ENCODE measurements at regions not wholly inside any gene's neighbourhood (a gene's known extent, or its start where the extent isn't known, plus 50 kb on each side); places are given as distances from the start of the nearest gene placed in this dataset.

- TF ChIP-seq CTCF (IDR thresholded peaks at IDR 0.05; ENCODE audit: insufficient read depth, low read depth, low read length): no peak
- H3K4me3 ChIP-seq (ENCODE audit: low read depth, low read length): no peak overlapping the region
- no peak for DNase-seq (ENCODE audit: low read depth)
Measured at GRCh38 chr12:4223273-4223845, 50.2 kb upstream of the CCND2 start.

GRCh38 chr12:4221258-4221620 is 52.3 kb upstream of the CCND2 start:
- peak; percentile 3 for DNase-seq (ENCODE audit: low read depth)
- H3K4me3 ChIP-seq (ENCODE audit: low read depth, low read length): no peak overlapping the region
- no peak for TF ChIP-seq CTCF (IDR thresholded peaks at IDR 0.05; ENCODE audit: insufficient read depth, low read depth, low read length)

GRCh38 chr12:4220536-4221257 is 52.9 kb upstream of the CCND2 start:
- TF ChIP-seq CTCF (IDR thresholded peaks at IDR 0.05; ENCODE audit: insufficient read depth, low read depth, low read length): no peak
- no peak for DNase-seq (ENCODE audit: low read depth)
- H3K4me3 ChIP-seq (ENCODE audit: low read depth, low read length): no peak overlapping the region

GRCh38 chr12:4217091-4217490 is 56.5 kb upstream of the CCND2 start:
- DNase-seq (ENCODE audit: low read depth): no peak
- H3K4me3 ChIP-seq (ENCODE audit: low read depth, low read length): no peak overlapping the region
- TF ChIP-seq CTCF (IDR thresholded peaks at IDR 0.05; ENCODE audit: insufficient read depth, low read depth, low read length): no peak

- DNase-seq (ENCODE audit: low read depth): no peak
- TF ChIP-seq CTCF (IDR thresholded peaks at IDR 0.05; ENCODE audit: insufficient read depth, low read depth, low read length): no peak
- H3K4me3 ChIP-seq (ENCODE audit: low read depth, low read length): no peak overlapping the region
Measured at GRCh38 chr12:4216187-4216927, 57.2 kb upstream of the CCND2 start.

- peak overlapping the region; percentile 3 for H3K4me3 ChIP-seq (ENCODE audit: low read depth, low read length)
- peak; percentile 4 for DNase-seq (ENCODE audit: low read depth)
- TF ChIP-seq CTCF (IDR thresholded peaks at IDR 0.05; ENCODE audit: insufficient read depth, low read depth, low read length): no peak
Measured at GRCh38 chr12:4215229-4216186, 58.1 kb upstream of the CCND2 start.
